ENCODE measurements at regions not wholly inside any gene's neighbourhood (a gene's known extent, or its start where the extent isn't known, plus 50 kb on each side); places are given as distances from the start of the nearest gene placed in this dataset.
A peak's percentile ranks its signal among the peaks of the same experiment; 100 is the strongest.

DNA sequence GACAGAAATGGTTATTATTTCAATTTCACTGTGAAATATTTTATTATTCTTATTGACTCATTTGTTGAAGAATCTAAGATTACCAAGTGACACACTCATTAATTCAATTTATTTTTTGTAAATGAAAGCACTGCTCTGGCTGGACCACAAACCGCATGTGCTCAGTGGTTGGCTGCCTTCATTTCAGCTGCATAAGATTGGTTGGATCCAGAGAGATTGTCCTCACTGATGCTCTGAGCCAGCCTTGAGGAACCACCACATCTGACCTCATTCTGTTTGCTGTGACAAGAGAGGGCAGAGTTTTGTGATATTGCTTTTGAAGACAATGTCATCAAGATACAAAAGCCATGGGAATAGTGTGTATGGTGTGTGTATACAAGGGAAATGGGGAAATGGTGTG, 192.1 kb downstream of the CYRIA start:
- WGBS (ENCODE audit: insufficient coverage): 100% methylated on average over 1 of the region's 1 CpG
- POLR2A ChIA-PET: no interaction called here
- H3K9me3 ChIP-seq (ENCODE audit: control extremely low read depth in 1 of 5, control insufficient read depth in 4 of 5, insufficient read depth in 2 of 5, low read depth in 1 of 5, low read length in 4 of 5): no peaks in the 10 kb centered on the region
- peaks cover 19 to 60% (median 33%) of the 10 kb centered on the region in 4 experiments for H3K4me1 ChIP-seq (ENCODE audit: control extremely low read depth in 1 of 4, control insufficient read depth in 4 of 4, insufficient read depth in 4 of 4, low read length in 3 of 4)
- CTCF ChIA-PET: interaction anchor here (1.0 to 3.5 kb wide), 3 partner anchors 9 to 31 kb away, joined by 3 to 14 read pairs (median 4); no protein-coding TSS in a partner anchor
- H3K36me3 ChIP-seq (ENCODE audit: control insufficient read depth in 4 of 4, insufficient read depth in 4 of 4, low read length in 3 of 4): peaks cover 3 to 17% (median 10%) of the 10 kb centered on the region in 4 experiments
- H3K27ac ChIP-seq (ENCODE audit: insufficient read depth in 1 of 2, low read depth in 1 of 2, low read length in 2 of 2, poor library complexity in 1 of 2, severe bottlenecking in 2 of 2): no peak overlapping the region
- H3K4me3 ChIP-seq (ENCODE audit: control insufficient read depth in 1 of 7, extremely low read depth in 1 of 7, insufficient read depth in 4 of 7, low read depth in 2 of 7, low read length in 6 of 7): no peak overlapping the region
- DNase-seq: no peak
- H3K27me3 ChIP-seq (replicated peaks in 2 of 5; ENCODE audit: control insufficient read depth in 4 of 5, insufficient read depth in 5 of 5, low read length in 4 of 5): no peaks in the 10 kb centered on the region

GRCh38 chr2:16470936-16471490, 194.6 kb downstream of the CYRIA start:
- CTCF ChIA-PET: interaction anchor here (0.9 to 2.0 kb wide), 5 partner anchors 8 to 25 kb away, joined by 4 to 8 read pairs (median 5); no protein-coding TSS in a partner anchor
- no peak for DNase-seq
- Histone ChIP-seq H3K4me3 (ENCODE audit: control insufficient read depth in 1 of 7, extremely low read depth in 1 of 7, insufficient read depth in 4 of 7, low read depth in 2 of 7, low read length in 6 of 7) (no peak overlapping the region), H3K27ac (ENCODE audit: insufficient read depth in 1 of 2, low read depth in 1 of 2, low read length in 2 of 2, poor library complexity in 1 of 2, severe bottlenecking in 2 of 2) (no peak overlapping the region), H3K9me3 (ENCODE audit: control extremely low read depth in 1 of 5, control insufficient read depth in 4 of 5, insufficient read depth in 2 of 5, low read depth in 1 of 5, low read length in 4 of 5) (no peaks in the 10 kb centered on the region), H3K27me3 (replicated peaks in 2 of 5; ENCODE audit: control insufficient read depth in 4 of 5, insufficient read depth in 5 of 5, low read length in 4 of 5) (no peaks in the 10 kb centered on the region), H3K36me3 (ENCODE audit: control insufficient read depth in 4 of 4, insufficient read depth in 4 of 4, low read length in 3 of 4) (peaks cover 3 to 39% (median 14%) of the 10 kb centered on the region in 4 experiments), H3K4me1 (ENCODE audit: control extremely low read depth in 1 of 4, control insufficient read depth in 4 of 4, insufficient read depth in 4 of 4, low read length in 3 of 4) (peaks cover under 1 to 52% (median 24%) of the 10 kb centered on the region in 4 experiments)
- no CpG with 5 or more reads among the region's 2 CpGs for WGBS (ENCODE audit: insufficient coverage)
- POLR2A ChIA-PET: interaction anchor here (0.6 kb wide), 1 partner anchor 13 kb away, joined by 3 read pairs; no protein-coding TSS in a partner anchor

DNA sequence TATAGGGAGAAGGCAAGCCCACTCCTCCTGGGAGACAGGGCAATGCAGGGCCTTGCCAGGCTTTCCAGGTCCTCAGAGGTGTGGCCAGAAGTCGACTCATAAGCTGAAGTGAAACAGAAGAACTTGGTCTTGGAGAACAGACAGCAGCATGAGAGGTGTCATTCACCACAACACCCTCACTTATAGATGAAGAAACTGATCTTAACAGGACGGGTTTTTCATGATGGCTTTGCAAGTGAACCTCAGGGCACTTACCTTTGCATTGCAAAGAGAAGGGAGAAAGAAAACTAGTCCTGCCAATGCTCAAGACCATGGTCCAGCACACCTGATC, 198.8 kb downstream of the CYRIA start:
- ChIA-PET POLR2A (no interaction called here), CTCF (interaction anchor here (0.7 to 1.3 kb wide), 3 partner anchors 9 to 24 kb away, joined by 3 to 5 read pairs (median 3); no protein-coding TSS in a partner anchor)
- Histone ChIP-seq H3K4me3 (ENCODE audit: control insufficient read depth in 1 of 7, extremely low read depth in 1 of 7, insufficient read depth in 4 of 7, low read depth in 2 of 7, low read length in 6 of 7) (no peak overlapping the region), H3K27me3 (replicated peaks in 2 of 5; ENCODE audit: control insufficient read depth in 4 of 5, insufficient read depth in 5 of 5, low read length in 4 of 5) (no peaks in the 10 kb centered on the region), H3K36me3 (ENCODE audit: control insufficient read depth in 4 of 4, insufficient read depth in 4 of 4, low read length in 3 of 4) (peaks cover 0 to 37% (median 13%) of the 10 kb centered on the region in 4 experiments), H3K4me1 (ENCODE audit: control extremely low read depth in 1 of 4, control insufficient read depth in 4 of 4, insufficient read depth in 4 of 4, low read length in 3 of 4) (peaks cover 0 to 50% (median 20%) of the 10 kb centered on the region in 4 experiments), H3K9me3 (ENCODE audit: control extremely low read depth in 1 of 5, control insufficient read depth in 4 of 5, insufficient read depth in 2 of 5, low read depth in 1 of 5, low read length in 4 of 5) (no peaks in the 10 kb centered on the region), H3K27ac (ENCODE audit: insufficient read depth in 1 of 2, low read depth in 1 of 2, low read length in 2 of 2, poor library complexity in 1 of 2, severe bottlenecking in 2 of 2) (peak overlapping the region in 1 of 2 experiments; percentile 27)
- 100% methylated on average over 1 of the region's 2 CpGs for WGBS (ENCODE audit: insufficient coverage)
- DNase-seq: no peak

- peaks cover 0 to 45% (median 20%) of the 10 kb centered on the region in 4 experiments for H3K4me1 ChIP-seq (ENCODE audit: control extremely low read depth in 1 of 4, control insufficient read depth in 4 of 4, insufficient read depth in 4 of 4, low read length in 3 of 4)
- no peaks in the 10 kb centered on the region for H3K9me3 ChIP-seq (ENCODE audit: control extremely low read depth in 1 of 5, control insufficient read depth in 4 of 5, insufficient read depth in 2 of 5, low read depth in 1 of 5, low read length in 4 of 5)
- H3K4me3 ChIP-seq (ENCODE audit: control insufficient read depth in 1 of 7, extremely low read depth in 1 of 7, insufficient read depth in 4 of 7, low read depth in 2 of 7, low read length in 6 of 7): no peak overlapping the region
- no peak for DNase-seq
- ChIA-PET CTCF (interaction anchor here (0.7 to 1.3 kb wide), 2 partner anchors 10 to 16 kb away, joined by 3 to 5 read pairs; no protein-coding TSS in a partner anchor), POLR2A (no interaction called here)
- H3K27me3 ChIP-seq (replicated peaks in 2 of 5; ENCODE audit: control insufficient read depth in 4 of 5, insufficient read depth in 5 of 5, low read length in 4 of 5): no peaks in the 10 kb centered on the region
- H3K36me3 ChIP-seq (ENCODE audit: control insufficient read depth in 4 of 4, insufficient read depth in 4 of 4, low read length in 3 of 4): peaks cover 0 to 38% (median 12%) of the 10 kb centered on the region in 4 experiments
- WGBS (ENCODE audit: insufficient coverage): 66% methylated on average over 4 of the region's 8 CpGs
- peak overlapping the region in 1 of 2 experiments; percentile 27 for H3K27ac ChIP-seq (ENCODE audit: insufficient read depth in 1 of 2, low read depth in 1 of 2, low read length in 2 of 2, poor library complexity in 1 of 2, severe bottlenecking in 2 of 2)
These were observed 199.4 kb downstream of the CYRIA start for GRCh38 chr2:16466133-16466820.

DNA sequence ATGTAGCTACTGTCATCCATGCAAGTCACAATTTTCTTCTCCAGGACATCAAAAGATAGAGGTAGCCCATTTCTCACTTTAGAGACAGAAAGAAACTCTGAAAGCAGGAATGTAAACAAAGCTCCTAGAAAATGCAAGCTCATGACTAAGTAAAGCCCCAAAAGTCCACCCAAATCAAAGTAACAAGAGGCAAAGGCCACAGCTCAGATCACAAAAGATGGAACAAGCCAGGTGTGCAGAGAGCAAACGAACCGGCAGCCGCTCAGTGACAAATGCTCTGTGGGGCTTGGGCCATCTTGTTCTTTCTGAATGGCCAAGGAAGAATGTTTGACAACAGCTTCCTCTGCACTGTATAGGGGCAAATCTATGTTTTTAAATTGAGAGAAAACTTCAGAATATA, 201.0 kb downstream of the CYRIA start:
- H3K9me3 ChIP-seq (ENCODE audit: control extremely low read depth in 1 of 5, control insufficient read depth in 4 of 5, insufficient read depth in 2 of 5, low read depth in 1 of 5, low read length in 4 of 5): peaks cover 0 to 1% (median 0%) of the 10 kb centered on the region in 5 experiments
- ChIA-PET CTCF (interaction anchor here (0.7 to 3.4 kb wide), 12 partner anchors 10 to 58 kb away, joined by 3 to 15 read pairs (median 6); no protein-coding TSS in a partner anchor), POLR2A (interaction anchor here (0.6 to 1.6 kb wide), 2 partner anchors 13 to 24 kb away, joined by 3 to 4 read pairs; no protein-coding TSS in a partner anchor)
- H3K27me3 ChIP-seq (replicated peaks in 2 of 5; ENCODE audit: control insufficient read depth in 4 of 5, insufficient read depth in 5 of 5, low read length in 4 of 5): no peaks in the 10 kb centered on the region
- peaks cover 0 to 36% (median 13%) of the 10 kb centered on the region in 4 experiments for H3K36me3 ChIP-seq (ENCODE audit: control insufficient read depth in 4 of 4, insufficient read depth in 4 of 4, low read length in 3 of 4)
- no peak overlapping the region for H3K27ac ChIP-seq (ENCODE audit: insufficient read depth in 1 of 2, low read depth in 1 of 2, low read length in 2 of 2, poor library complexity in 1 of 2, severe bottlenecking in 2 of 2)
- WGBS (ENCODE audit: insufficient coverage): 93% methylated on average over 3 of the region's 3 CpGs
- no peak for DNase-seq
- H3K4me3 ChIP-seq (ENCODE audit: control insufficient read depth in 1 of 7, extremely low read depth in 1 of 7, insufficient read depth in 4 of 7, low read depth in 2 of 7, low read length in 6 of 7): no peak overlapping the region
- H3K4me1 ChIP-seq (ENCODE audit: control extremely low read depth in 1 of 4, control insufficient read depth in 4 of 4, insufficient read depth in 4 of 4, low read length in 3 of 4): peaks cover 0 to 41% (median 18%) of the 10 kb centered on the region in 4 experiments

GRCh38 chr2:16462958-16463357, 202.7 kb downstream of the CYRIA start:
- peaks cover 0 to 15% (median 3%) of the 10 kb centered on the region in 5 experiments for H3K9me3 ChIP-seq (ENCODE audit: control extremely low read depth in 1 of 5, control insufficient read depth in 4 of 5, insufficient read depth in 2 of 5, low read depth in 1 of 5, low read length in 4 of 5)
- H3K36me3 ChIP-seq (ENCODE audit: control insufficient read depth in 4 of 4, insufficient read depth in 4 of 4, low read length in 3 of 4): peaks cover 0 to 31% (median 9%) of the 10 kb centered on the region in 4 experiments
- no peak overlapping the region for H3K27ac ChIP-seq (ENCODE audit: insufficient read depth in 1 of 2, low read depth in 1 of 2, low read length in 2 of 2, poor library complexity in 1 of 2, severe bottlenecking in 2 of 2)
- H3K4me3 ChIP-seq (ENCODE audit: control insufficient read depth in 1 of 7, extremely low read depth in 1 of 7, insufficient read depth in 4 of 7, low read depth in 2 of 7, low read length in 6 of 7): no peak overlapping the region
- DNase-seq: no peak
- POLR2A ChIA-PET: no interaction called here
- CTCF ChIA-PET: interaction anchor here (0.8 to 3.4 kb wide), 8 partner anchors 8 to 18 kb away, joined by 3 to 15 read pairs (median 8); no protein-coding TSS in a partner anchor
- no peaks in the 10 kb centered on the region for H3K27me3 ChIP-seq (replicated peaks in 2 of 5; ENCODE audit: control insufficient read depth in 4 of 5, insufficient read depth in 5 of 5, low read length in 4 of 5)
- H3K4me1 ChIP-seq (ENCODE audit: control extremely low read depth in 1 of 4, control insufficient read depth in 4 of 4, insufficient read depth in 4 of 4, low read length in 3 of 4): peaks cover 0 to 38% (median 16%) of the 10 kb centered on the region in 4 experiments
- 81% methylated on average over 4 of the region's 5 CpGs for WGBS (ENCODE audit: insufficient coverage)

Measured in common myeloid progenitor, CD34-positive (primary cell).